H9 (cell line): ENCODE measurements at regions not wholly inside any gene's neighbourhood (a gene's known extent, or its start where the extent isn't known, plus 50 kb on each side); places are given as distances from the start of the nearest gene placed in this dataset.
"Not testable (repeated sequence)": the region's sequence is repeated elsewhere in the genome, so short reads cannot be mapped to it uniquely, and the experiment has no call there.

Experiments
- DNase-seq: peaks from one replicate; pipeline ENCODE4 v3.0.0-alpha.2; 2017
- H2AFZ ChIP-seq: one replicate; pipeline ENCODE4 v1.6.1; 2013; ENCODE audit warnings: mild to moderate bottlenecking, low read length, control low read depth, moderate library complexity
- H2AK5ac ChIP-seq: 2 replicates; pipeline ENCODE4 v1.6.1; 2013; ENCODE audit warnings: low read length, control low read depth, mixed read lengths; ENCODE audit not compliant: insufficient read length
- H2BK120ac ChIP-seq: one replicate; pipeline ENCODE4 v1.6.1; 2013; ENCODE audit warnings: low read depth, mild to moderate bottlenecking, low read length, control low read depth, inconsistent platforms; ENCODE audit not compliant: poor library complexity, severe bottlenecking
- H2BK12ac ChIP-seq: 2 replicates; pipeline ENCODE4 v1.6.1; 2013; ENCODE audit warnings: low read length, control low read depth, mixed read lengths, low read depth; ENCODE audit not compliant: insufficient read length
- H2BK15ac ChIP-seq: 2 replicates; pipeline ENCODE4 v1.6.1; 2013; ENCODE audit warnings: low read depth, low read length, control low read depth
- H2BK20ac ChIP-seq: one replicate; pipeline ENCODE4 v1.6.1; 2013; ENCODE audit warnings: low read depth, mild to moderate bottlenecking, low read length, control low read depth, inconsistent platforms; ENCODE audit not compliant: poor library complexity, severe bottlenecking
- H2BK5ac ChIP-seq: 2 replicates; pipeline ENCODE4 v1.6.1; 2013; ENCODE audit warnings: low read length, control low read depth, mixed read lengths; ENCODE audit not compliant: insufficient read length
- H3K14ac ChIP-seq: 2 replicates; pipeline ENCODE4 v1.6.1; 2013; ENCODE audit warnings: low read length, control low read depth; ENCODE audit not compliant: insufficient read depth
- H3K18ac ChIP-seq: 2 replicates; pipeline ENCODE4 v1.6.1; 2013; ENCODE audit warnings: low read depth, mild to moderate bottlenecking, mixed read lengths, low read length, control low read depth; ENCODE audit not compliant: insufficient read length
- H3K23ac ChIP-seq: 2 replicates; pipeline ENCODE4 v1.6.1; 2013; ENCODE audit warnings: low read length, control low read depth, mixed read lengths, low read depth; ENCODE audit not compliant: insufficient read length
- H3K23me2 ChIP-seq: 2 replicates; pipeline ENCODE4 v1.6.1; 2013; ENCODE audit warnings: low read depth, mild to moderate bottlenecking, mixed read lengths, low read length, control low read depth; ENCODE audit not compliant: insufficient read length, poor library complexity, severe bottlenecking
- H3K27ac ChIP-seq: 2 replicates; pipeline ENCODE4 v1.5.1; 2013; ENCODE audit warnings: low read length, control low read depth, mixed read lengths, low read depth; ENCODE audit not compliant: insufficient read length
- H3K27me3 ChIP-seq: 2 replicates; pipeline ENCODE4 v1.6.1; 2013; ENCODE audit warnings: low read length, control low read depth, inconsistent platforms; ENCODE audit not compliant: insufficient read depth
- H3K4ac ChIP-seq: 2 replicates; pipeline ENCODE4 v1.6.1; 2013; ENCODE audit warnings: low read depth, mild to moderate bottlenecking, control low read depth, inconsistent platforms, low read length, moderate library complexity
- H3K4me1 ChIP-seq: 2 replicates; pipeline ENCODE4 v1.6.1; 2013; ENCODE audit warnings: low read length, control low read depth, inconsistent platforms; ENCODE audit not compliant: insufficient read depth
- H3K4me2 ChIP-seq: 2 replicates; pipeline ENCODE4 v1.6.1; 2013; ENCODE audit warnings: low read length, control low read depth, mixed read lengths; ENCODE audit not compliant: insufficient read length, insufficient read depth
- H3K56ac ChIP-seq: 2 replicates; pipeline ENCODE4 v1.6.1; 2013; ENCODE audit warnings: low read depth, mild to moderate bottlenecking, mixed read lengths, low read length, control low read depth; ENCODE audit not compliant: insufficient read length
- H3K79me1 ChIP-seq: 2 replicates; pipeline ENCODE4 v1.6.1; 2013; ENCODE audit warnings: low read depth, mild to moderate bottlenecking, moderate library complexity, low read length, control low read depth, inconsistent platforms; ENCODE audit not compliant: insufficient read depth, poor library complexity, severe bottlenecking
- H3K79me2 ChIP-seq: 2 replicates; pipeline ENCODE4 v1.6.1; 2013; ENCODE audit warnings: low read length, control low read depth, inconsistent platforms; ENCODE audit not compliant: insufficient read depth
- H3K9ac ChIP-seq: 2 replicates; pipeline ENCODE4 v1.6.1; 2013; ENCODE audit warnings: low read length, control low read depth, mixed read lengths; ENCODE audit not compliant: insufficient read length; ENCODE audit errors: extremely low read depth
- H3K9me3 ChIP-seq: one replicate; pipeline ENCODE4 v1.6.1; 2013; ENCODE audit warnings: low read depth, low read length, inconsistent platforms; ENCODE audit not compliant: control insufficient read depth
- H3T11ph ChIP-seq: one replicate; pipeline ENCODE4 v1.6.1; 2013; ENCODE audit warnings: mild to moderate bottlenecking, low read length, control low read depth, inconsistent platforms
- H4K20me1 ChIP-seq: one replicate; pipeline ENCODE4 v1.6.1; 2013; ENCODE audit not compliant: control insufficient read depth, insufficient read length, insufficient read depth
- H4K5ac ChIP-seq: 2 replicates; pipeline ENCODE4 v1.6.1; 2013; ENCODE audit warnings: low read depth, mild to moderate bottlenecking, mixed read lengths, low read length, control low read depth; ENCODE audit not compliant: insufficient read length
- H4K8ac ChIP-seq: replicated peaks from 2 replicates; pipeline ENCODE4 v1.6.1; 2013; ENCODE audit warnings: low read length, control low read depth, mixed read lengths, low read depth; ENCODE audit not compliant: insufficient read length
- H4K91ac ChIP-seq: 2 replicates; pipeline ENCODE4 v1.6.1; 2013; ENCODE audit warnings: low read depth, mild to moderate bottlenecking, moderate library complexity, mixed read lengths, low read length, control low read depth; ENCODE audit not compliant: insufficient read length
- H3K27ac Mint-ChIP-seq, 3 experiments: 2 replicates in 2 of 3; 3 replicates in 1 of 3; pipeline ENCODE4 v1.8.0; 2020 to 2021; ENCODE audit warnings: mixed read lengths in 3 of 3, mild to moderate bottlenecking in 1 of 3, moderate library complexity in 1 of 3
- H3K27me3 Mint-ChIP-seq: 2 replicates; pipeline ENCODE4 v1.8.0; 2021; ENCODE audit warnings: low read depth, mild to moderate bottlenecking, moderate library complexity, mixed read lengths
- H3K36me3 Mint-ChIP-seq, 3 experiments: 2 replicates in 2 of 3; 3 replicates in 1 of 3; pipeline ENCODE4 v1.8.0; 2020 to 2021; ENCODE audit warnings: low read depth in 3 of 3, mixed read lengths in 3 of 3; ENCODE audit not compliant: insufficient read depth in 1 of 3
- H3K4me1 Mint-ChIP-seq, 2 experiments: 2 replicates each; pipeline ENCODE4 v1.8.0; 2020; ENCODE audit warnings: mixed read lengths in 2 of 2
- H3K4me3 Mint-ChIP-seq, 2 experiments: 2 replicates in 1 of 2; 3 replicates in 1 of 2; pipeline ENCODE4 v1.8.0; 2020 to 2021; ENCODE audit warnings: mild to moderate bottlenecking in 2 of 2, mixed read lengths in 2 of 2, moderate library complexity in 1 of 2
- H3K9me3 Mint-ChIP-seq, 2 experiments: 2 replicates in 1 of 2; 3 replicates in 1 of 2; pipeline ENCODE4 v1.8.0; 2020; ENCODE audit warnings: mild to moderate bottlenecking in 2 of 2, mixed read lengths in 2 of 2, moderate library complexity in 1 of 2
- CTCF ChIP-seq: fragments of 200-600 bp; sonication (generic); conservative IDR thresholded peaks from 3 replicates; pipeline ENCODE4 v1.8.0; 2021; ENCODE audit warnings: antibody characterized with exemption, mild to moderate bottlenecking
- WGBS: extraction: QIAGEN DNeasy Blood & Tissue Kit; methylation state at CpG from one replicate; pipeline ENCODE4 v1.1.7; 2013; ENCODE audit warnings: missing lambda C conversion rate, low lambda C conversion rate, mixed read lengths; ENCODE audit not compliant: insufficient read length; ENCODE audit errors: extremely low coverage; 5-methylcytosine and 5-hydroxymethylcytosine counted together

GRCh38 chr14:35193161-35193560, 70.8 kb downstream of the PRORP start:
- Histone ChIP-seq H3K4me1 (no peaks in the 10 kb centered on the region), H3K56ac (no peak overlapping the region)
- H3K27me3 Mint-ChIP-seq = no peaks in the 10 kb centered on the region

GRCh38 chr14:35194183-35194582, 71.8 kb downstream of the PRORP start:
- H3K79me1 ChIP-seq, H3K27me3 Mint-ChIP-seq, H3K36me3 Mint-ChIP-seq, H2BK12ac ChIP-seq, H3K23me2 ChIP-seq, H2AFZ ChIP-seq, H2BK15ac ChIP-seq, H3K9ac ChIP-seq, H3T11ph ChIP-seq, H2BK20ac ChIP-seq, H3K27me3 ChIP-seq, H3K9me3 ChIP-seq, H4K8ac ChIP-seq, H3K23ac ChIP-seq, H3K4me3 Mint-ChIP-seq, H3K4me2 ChIP-seq, DNase-seq, H4K20me1 ChIP-seq, H2AK5ac ChIP-seq, H3K56ac ChIP-seq, H3K4me1 Mint-ChIP-seq, H3K79me2 ChIP-seq, H3K27ac Mint-ChIP-seq, H3K4ac ChIP-seq, H3K4me1 ChIP-seq, H4K5ac ChIP-seq, H2BK120ac ChIP-seq, H3K9me3 Mint-ChIP-seq, H4K91ac ChIP-seq, H2BK5ac ChIP-seq, H3K18ac ChIP-seq, H3K27ac ChIP-seq, H3K14ac ChIP-seq: not testable (repeated sequence)
- WGBS = no CpG with 5 or more reads among the region's 1 CpG

More at GRCh38 chr14:35193161-35193560, 70.8 kb downstream of the PRORP start:
- H2BK15ac ChIP-seq = no peak overlapping the region
- H3K9me3 ChIP-seq = no peaks in the 10 kb centered on the region
- no peak overlapping the region for H2AFZ ChIP-seq
- H4K8ac ChIP-seq = no peak overlapping the region
- Mint-ChIP-seq H3K27ac (no peak overlapping the region), H3K4me1 (no peaks in the 10 kb centered on the region), H3K4me3 (no peak overlapping the region), H3K9me3 (no peaks in the 10 kb centered on the region; a peak in 1 of 5 replicates), H3K36me3 (peaks cover 0 to 10% (median 6%) of the 10 kb centered on the region in 3 experiments; a peak in 4 of 7 replicates)
- no peak overlapping the region for H2BK20ac ChIP-seq
- H3K14ac ChIP-seq = no peak overlapping the region
- no peak overlapping the region for H2AK5ac ChIP-seq
- H4K20me1 ChIP-seq = no peaks in the 10 kb centered on the region
- H3K27ac ChIP-seq = no peak overlapping the region
- H3K23ac ChIP-seq = no peak overlapping the region
- no peak overlapping the region for H2BK12ac ChIP-seq
- H2BK120ac ChIP-seq = no peak overlapping the region
- no peak overlapping the region for H3K18ac ChIP-seq
- H4K5ac ChIP-seq = no peak overlapping the region
- no peak overlapping the region for H3K4ac ChIP-seq
- TF ChIP-seq CTCF = no peak
- H3T11ph ChIP-seq = no peak overlapping the region
- H3K9ac ChIP-seq = no peak overlapping the region
- no peaks in the 10 kb centered on the region for H3K23me2 ChIP-seq
- H3K79me2 ChIP-seq = no peaks in the 10 kb centered on the region
- no peak overlapping the region for H4K91ac ChIP-seq
- H2BK5ac ChIP-seq = no peak overlapping the region
- H3K4me2 ChIP-seq = no peak overlapping the region
- H3K79me1 ChIP-seq = no peaks in the 10 kb centered on the region
- DNase-seq = no peak
- H3K27me3 ChIP-seq = no peaks in the 10 kb centered on the region
